ENCODE measurements at regions not wholly inside any gene's neighbourhood (a gene's known extent, or its start where the extent isn't known, plus 50 kb on each side); places are given as distances from the start of the nearest gene placed in this dataset.

DNA sequence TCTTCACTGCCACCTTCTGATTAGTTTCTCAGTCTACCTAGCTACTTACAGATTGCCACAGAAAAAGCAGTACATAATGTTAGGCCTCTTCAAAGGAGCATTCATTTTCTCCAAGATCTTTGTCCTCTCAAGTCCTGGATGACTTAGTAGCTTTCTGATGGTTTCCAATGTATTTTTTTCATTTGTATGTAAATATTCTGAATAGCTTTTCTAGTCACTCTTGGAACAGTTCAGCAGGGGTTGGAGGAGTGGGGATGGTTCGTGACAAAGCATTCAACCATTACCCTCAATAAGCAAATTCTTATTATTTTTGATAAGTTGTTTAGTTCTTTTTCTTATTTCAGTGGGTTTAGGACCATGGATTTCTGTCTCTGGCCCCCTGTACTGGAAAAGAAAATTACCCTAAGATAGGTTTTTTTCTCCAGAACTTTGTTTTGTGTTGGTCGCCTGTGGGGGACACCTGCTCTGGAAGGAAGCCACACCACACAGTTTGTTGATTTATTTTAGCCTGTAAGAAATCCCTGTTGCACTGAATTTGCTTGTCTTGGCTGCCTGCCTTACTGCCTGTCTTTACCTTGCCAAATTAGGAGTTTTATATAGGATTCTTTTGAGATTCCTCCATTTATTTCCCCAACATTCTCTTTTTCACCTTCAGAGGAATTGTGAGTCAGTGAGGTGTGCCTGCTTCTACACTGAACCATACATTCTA, 247.9 kb downstream of the RFPL4B start:
- no peaks in the 10 kb centered on the region for H3K36me3 ChIP-seq (ENCODE audit: control insufficient read depth in 2 of 2, extremely low read depth in 1 of 2, insufficient read depth in 1 of 2, low read length in 1 of 2)
- no peak overlapping the region for H3K27ac ChIP-seq (ENCODE audit: low read length)
- no peaks in the 10 kb centered on the region for H3K4me1 ChIP-seq (ENCODE audit: control insufficient read depth in 1 of 2, extremely low read depth in 1 of 2, insufficient read depth in 2 of 2, low read length in 2 of 2)
- Mint-ChIP-seq H3K4me1 (no peaks in the 10 kb centered on the region), H3K27ac (no peak overlapping the region), H3K9me3 (peaks cover 6 to 18% (median 17%) of the 10 kb centered on the region in 3 donors), H3K36me3 (no peaks in the 10 kb centered on the region), H3K4me3 (no peak overlapping the region), H3K27me3 (peaks cover 0 to 1% of the 10 kb centered on the region in 2 donors)
- H3K9me3 ChIP-seq, result no peaks in the 10 kb centered on the region
- CTCF ChIA-PET, result no interaction called here
- ATAC-seq (replicated peaks in 1 of 4) (no peak), DNase-seq (no peak)
- H3K27me3 ChIP-seq (replicated peaks in 1 of 2; ENCODE audit: control insufficient read depth in 2 of 2, extremely low read depth in 1 of 2, insufficient read depth in 2 of 2, low read length in 1 of 2), result no peaks in the 10 kb centered on the region
- H3K4me3 ChIP-seq (ENCODE audit: control insufficient read depth in 1 of 2, extremely low read depth in 1 of 2, low read length in 1 of 2), result no peak overlapping the region
- WGBS (ENCODE audit: insufficient coverage), result no CpG with 5 or more reads among the region's 2 CpGs
- POLR2A ChIA-PET, result no interaction called here

DNA sequence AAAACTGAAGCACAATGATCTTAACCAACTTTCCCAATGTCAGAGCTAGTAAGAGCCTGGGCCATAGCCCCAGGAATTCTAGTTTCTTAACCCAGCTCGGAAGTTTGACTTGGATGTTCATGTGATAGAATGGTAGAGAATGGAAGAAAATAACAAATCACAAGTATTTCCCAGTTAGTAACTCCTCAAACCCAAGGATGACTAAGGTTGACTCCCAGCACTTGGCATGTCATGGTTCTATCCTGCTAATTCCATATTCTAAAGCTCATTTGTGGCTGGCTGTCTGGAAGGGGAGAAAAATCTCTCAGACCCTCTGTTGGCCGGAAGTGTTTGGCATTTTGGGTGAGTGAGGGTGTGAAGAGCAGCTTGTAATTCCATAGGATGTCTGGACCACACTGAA, 248.7 kb downstream of the RFPL4B start:
- Mint-ChIP-seq H3K4me3 (no peak overlapping the region), H3K27ac (no peak overlapping the region), H3K4me1 (no peaks in the 10 kb centered on the region), H3K9me3 (peaks cover 6 to 20% (median 17%) of the 10 kb centered on the region in 3 donors), H3K27me3 (peaks cover 0 to 6% of the 10 kb centered on the region in 2 donors), H3K36me3 (no peaks in the 10 kb centered on the region)
- WGBS (ENCODE audit: insufficient coverage), result no CpG with 5 or more reads among the region's 2 CpGs
- Histone ChIP-seq H3K27ac (ENCODE audit: low read length) (no peak overlapping the region), H3K4me1 (ENCODE audit: control insufficient read depth in 1 of 2, extremely low read depth in 1 of 2, insufficient read depth in 2 of 2, low read length in 2 of 2) (no peaks in the 10 kb centered on the region), H3K4me3 (ENCODE audit: control insufficient read depth in 1 of 2, extremely low read depth in 1 of 2, low read length in 1 of 2) (no peak overlapping the region), H3K36me3 (ENCODE audit: control insufficient read depth in 2 of 2, extremely low read depth in 1 of 2, insufficient read depth in 1 of 2, low read length in 1 of 2) (no peaks in the 10 kb centered on the region), H3K27me3 (replicated peaks in 1 of 2; ENCODE audit: control insufficient read depth in 2 of 2, extremely low read depth in 1 of 2, insufficient read depth in 2 of 2, low read length in 1 of 2) (no peaks in the 10 kb centered on the region), H3K9me3 (no peaks in the 10 kb centered on the region)
- DNase-seq (no peak), ATAC-seq (replicated peaks in 1 of 4) (no peak)
- POLR2A ChIA-PET, result no interaction called here
- CTCF ChIA-PET, result no interaction called here

DNA sequence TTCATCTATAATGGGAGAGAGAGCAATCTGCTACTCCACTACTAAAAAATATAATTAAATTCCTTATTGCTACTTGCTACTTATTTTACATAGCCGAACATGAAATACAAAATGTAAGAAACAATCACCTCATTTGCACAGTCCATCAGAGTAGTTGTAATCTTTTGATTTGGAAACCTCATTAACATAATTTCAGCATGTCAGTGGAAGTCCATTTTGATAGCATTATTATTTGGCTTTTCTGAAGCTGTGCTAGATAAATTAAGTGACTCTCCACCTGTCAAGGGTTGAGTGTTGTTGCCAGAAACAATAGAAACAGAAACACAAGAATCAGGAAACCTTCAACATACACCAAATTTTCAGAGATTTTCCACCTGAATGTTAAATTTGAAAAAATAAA, 250.0 kb downstream of the RFPL4B start:
- CTCF ChIA-PET, result no interaction called here
- ATAC-seq (replicated peaks in 1 of 4), result no peak
- Histone ChIP-seq H3K4me3 (ENCODE audit: control insufficient read depth in 1 of 2, extremely low read depth in 1 of 2, low read length in 1 of 2) (no peak overlapping the region), H3K9me3 (no peaks in the 10 kb centered on the region), H3K36me3 (ENCODE audit: control insufficient read depth in 2 of 2, extremely low read depth in 1 of 2, insufficient read depth in 1 of 2, low read length in 1 of 2) (no peaks in the 10 kb centered on the region), H3K4me1 (ENCODE audit: control insufficient read depth in 1 of 2, extremely low read depth in 1 of 2, insufficient read depth in 2 of 2, low read length in 2 of 2) (no peaks in the 10 kb centered on the region), H3K27ac (ENCODE audit: low read length) (no peak overlapping the region), H3K27me3 (replicated peaks in 1 of 2; ENCODE audit: control insufficient read depth in 2 of 2, extremely low read depth in 1 of 2, insufficient read depth in 2 of 2, low read length in 1 of 2) (no peaks in the 10 kb centered on the region)
- Mint-ChIP-seq H3K27ac (no peak overlapping the region), H3K36me3 (no peaks in the 10 kb centered on the region), H3K9me3 (peaks cover 6 to 24% (median 17%) of the 10 kb centered on the region in 3 donors), H3K4me1 (no peaks in the 10 kb centered on the region), H3K4me3 (no peak overlapping the region), H3K27me3 (peaks cover 0 to 6% of the 10 kb centered on the region in 2 donors)
- DNase-seq, result no peak
- POLR2A ChIA-PET, result no interaction called here
- WGBS (ENCODE audit: insufficient coverage), result no CpG with 5 or more reads among the region's 1 CpG

DNA sequence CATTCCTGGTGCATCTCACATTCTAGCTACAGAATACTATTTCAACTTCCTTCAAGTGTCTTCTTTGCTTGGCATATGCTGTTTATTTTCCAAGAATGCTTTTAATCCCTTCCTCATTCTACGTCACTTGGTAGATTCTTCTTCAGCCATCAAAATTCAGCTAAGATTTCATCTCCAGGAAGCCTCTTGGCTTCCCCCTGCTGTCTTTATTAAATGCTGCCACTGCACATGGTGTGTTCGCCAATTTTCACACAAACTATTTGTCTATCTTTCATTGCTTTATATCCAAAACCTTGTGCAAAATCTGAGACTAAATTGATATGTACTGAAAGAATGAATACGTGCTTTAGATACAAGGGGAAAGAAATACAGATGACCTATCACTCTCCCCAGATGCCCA, 253.0 kb downstream of the RFPL4B start:
- no peak overlapping the region for H3K4me3 Mint-ChIP-seq
- no peaks in the 10 kb centered on the region for H3K36me3 ChIP-seq (ENCODE audit: control insufficient read depth in 2 of 2, extremely low read depth in 1 of 2, insufficient read depth in 1 of 2, low read length in 1 of 2)
- no peak overlapping the region for H3K27ac ChIP-seq (ENCODE audit: low read length)
- ChIA-PET POLR2A (no interaction called here), CTCF (no interaction called here)
- H3K27me3 Mint-ChIP-seq, result peaks cover 0 to 6% of the 10 kb centered on the region in 2 donors
- H3K27me3 ChIP-seq (replicated peaks in 1 of 2; ENCODE audit: control insufficient read depth in 2 of 2, extremely low read depth in 1 of 2, insufficient read depth in 2 of 2, low read length in 1 of 2), result no peaks in the 10 kb centered on the region
- H3K4me1 Mint-ChIP-seq, result no peaks in the 10 kb centered on the region
- ATAC-seq (replicated peaks in 1 of 4) (no peak), DNase-seq (no peak)
- WGBS (ENCODE audit: insufficient coverage), result 89% methylated on average over 1 of the region's 3 CpGs
- peaks cover 0 to 18% (median 2%) of the 10 kb centered on the region in 3 donors for H3K9me3 Mint-ChIP-seq
- H3K36me3 Mint-ChIP-seq, result no peaks in the 10 kb centered on the region
- no peak overlapping the region for H3K4me3 ChIP-seq (ENCODE audit: control insufficient read depth in 1 of 2, extremely low read depth in 1 of 2, low read length in 1 of 2)
- no peaks in the 10 kb centered on the region for H3K9me3 ChIP-seq
- H3K27ac Mint-ChIP-seq, result no peak overlapping the region
- H3K4me1 ChIP-seq (ENCODE audit: control insufficient read depth in 1 of 2, extremely low read depth in 1 of 2, insufficient read depth in 2 of 2, low read length in 2 of 2), result no peaks in the 10 kb centered on the region

DNA sequence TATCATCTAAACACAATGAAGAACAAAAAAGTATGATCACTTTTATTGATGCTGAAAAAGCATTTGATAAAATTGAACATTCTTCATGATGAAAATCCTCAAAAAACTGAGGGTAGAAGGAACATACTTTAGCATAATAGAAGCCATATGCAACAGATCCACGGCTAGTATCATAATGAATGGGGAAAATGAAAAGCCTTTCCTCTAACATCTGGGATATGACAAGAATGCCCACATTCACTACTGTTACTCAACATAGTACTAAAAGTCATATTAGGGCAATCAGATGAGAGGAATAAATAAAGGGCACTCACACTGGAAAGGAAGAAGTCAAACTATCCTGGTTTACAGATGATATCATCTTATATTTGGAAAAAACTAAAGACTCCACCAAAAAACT, 256.6 kb downstream of the RFPL4B start:
- POLR2A ChIA-PET, result no interaction called here
- no peak overlapping the region for H3K27ac ChIP-seq (ENCODE audit: low read length)
- H3K36me3 ChIP-seq (ENCODE audit: control insufficient read depth in 2 of 2, extremely low read depth in 1 of 2, insufficient read depth in 1 of 2, low read length in 1 of 2), result no peaks in the 10 kb centered on the region
- H3K9me3 Mint-ChIP-seq, result peaks cover 9 to 25% (median 9%) of the 10 kb centered on the region in 3 donors
- H3K4me1 ChIP-seq (ENCODE audit: control insufficient read depth in 1 of 2, extremely low read depth in 1 of 2, insufficient read depth in 2 of 2, low read length in 2 of 2), result no peaks in the 10 kb centered on the region
- no peaks in the 10 kb centered on the region for H3K27me3 ChIP-seq (replicated peaks in 1 of 2; ENCODE audit: control insufficient read depth in 2 of 2, extremely low read depth in 1 of 2, insufficient read depth in 2 of 2, low read length in 1 of 2)
- no peak overlapping the region for H3K4me3 Mint-ChIP-seq
- DNase-seq, result no peak
- no peak for ATAC-seq (replicated peaks in 1 of 4)
- H3K4me3 ChIP-seq (ENCODE audit: control insufficient read depth in 1 of 2, extremely low read depth in 1 of 2, low read length in 1 of 2), result no peak overlapping the region
- H3K9me3 ChIP-seq, result no peaks in the 10 kb centered on the region
- no peaks in the 10 kb centered on the region for H3K36me3 Mint-ChIP-seq
- CTCF ChIA-PET, result no interaction called here
- no peaks in the 10 kb centered on the region for H3K4me1 Mint-ChIP-seq
- H3K27me3 Mint-ChIP-seq, result peaks cover 0 to 6% of the 10 kb centered on the region in 2 donors
- no CpG with 5 or more reads among the region's 1 CpG for WGBS (ENCODE audit: insufficient coverage)
- H3K27ac Mint-ChIP-seq, result no peak overlapping the region

DNA sequence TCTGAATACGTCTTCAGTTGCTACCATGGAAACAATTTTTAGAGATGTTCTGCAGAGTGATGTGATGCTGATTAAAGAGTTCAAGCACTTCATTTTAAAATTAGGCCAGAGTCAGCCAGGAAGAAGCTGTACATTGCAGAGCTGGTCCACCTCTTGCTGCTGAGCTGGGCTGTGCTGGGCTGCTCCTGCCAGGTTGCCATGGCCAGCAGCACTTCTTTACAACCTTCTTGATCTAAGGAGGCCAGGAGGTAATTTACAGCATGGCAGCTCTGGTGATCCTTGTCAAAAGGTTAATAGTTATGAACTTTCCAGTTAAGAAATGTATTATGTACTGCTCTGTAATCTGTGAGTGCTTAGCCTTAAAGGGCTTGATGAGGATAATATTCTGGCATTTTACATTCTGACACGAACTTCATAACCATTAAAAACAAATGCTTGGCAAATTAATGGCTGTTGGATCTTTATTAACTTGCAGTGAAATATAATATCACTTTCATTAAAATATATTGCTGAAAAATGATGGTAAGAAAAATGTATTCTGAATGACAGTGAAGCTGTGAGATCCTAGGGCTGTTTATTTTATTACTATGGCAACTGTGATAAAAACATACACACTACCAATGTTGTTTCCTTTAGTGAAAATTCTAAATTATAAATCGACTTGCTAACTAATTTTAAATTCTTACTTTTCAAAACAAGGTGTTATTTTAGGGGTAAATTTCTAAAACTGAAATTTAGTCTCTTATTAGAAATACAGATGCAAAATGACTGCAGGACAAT, 259.7 kb downstream of the RFPL4B start:
- WGBS (ENCODE audit: insufficient coverage), result 100% methylated on average over 1 of the region's 3 CpGs
- ATAC-seq (replicated peaks in 1 of 4), result no peak
- H3K36me3 Mint-ChIP-seq, result no peaks in the 10 kb centered on the region

More for the DNA sequence above, 259.7 kb downstream of the RFPL4B start:
- Histone ChIP-seq H3K27ac (ENCODE audit: low read length) (no peak overlapping the region), H3K4me3 (ENCODE audit: control insufficient read depth in 1 of 2, extremely low read depth in 1 of 2, low read length in 1 of 2) (no peak overlapping the region), H3K9me3 (no peaks in the 10 kb centered on the region), H3K27me3 (replicated peaks in 1 of 2; ENCODE audit: control insufficient read depth in 2 of 2, extremely low read depth in 1 of 2, insufficient read depth in 2 of 2, low read length in 1 of 2) (no peaks in the 10 kb centered on the region), H3K4me1 (ENCODE audit: control insufficient read depth in 1 of 2, extremely low read depth in 1 of 2, insufficient read depth in 2 of 2, low read length in 2 of 2) (no peaks in the 10 kb centered on the region), H3K36me3 (ENCODE audit: control insufficient read depth in 2 of 2, extremely low read depth in 1 of 2, insufficient read depth in 1 of 2, low read length in 1 of 2) (no peaks in the 10 kb centered on the region)
- H3K27ac Mint-ChIP-seq, result no peak overlapping the region
- no peaks in the 10 kb centered on the region for H3K4me1 Mint-ChIP-seq
- DNase-seq, result no peak
- peaks cover 10 to 20% (median 17%) of the 10 kb centered on the region in 3 donors for H3K9me3 Mint-ChIP-seq
- H3K4me3 Mint-ChIP-seq, result no peak overlapping the region
- CTCF ChIA-PET, result no interaction called here
- POLR2A ChIA-PET, result no interaction called here
- H3K27me3 Mint-ChIP-seq, result no peaks in the 10 kb centered on the region
